ENCODE measurements at regions not wholly inside any gene's neighbourhood (a gene's known extent, or its start where the extent isn't known, plus 50 kb on each side); places are given as distances from the start of the nearest gene placed in this dataset.

GRCh38 chr4:183014361-183015084 lies 84.5 kb upstream of the WWC2 start:
- no peaks in the 10 kb centered on the region for H4K20me1 ChIP-seq (ENCODE audit: insufficient read depth)

GRCh38 chr4:183013730-183014002 lies 85.4 kb upstream of the WWC2 start:
- Histone ChIP-seq H4K20me1 (ENCODE audit: insufficient read depth) (no peaks in the 10 kb centered on the region), H3K27ac (ENCODE audit: low read length) (no peak overlapping the region), H3K9ac (ENCODE audit: low read length) (no peak overlapping the region), H3K4me3 (ENCODE audit: low read length) (no peak overlapping the region), H3K9me2 (ENCODE audit: insufficient read depth, low read length) (no peaks in the 10 kb centered on the region), H3F3A (ENCODE audit: insufficient read depth, low read length, poor library complexity, severe bottlenecking) (no peaks in the 10 kb centered on the region), H3K4me2 (ENCODE audit: low read length) (no peak overlapping the region), H3K79me2 (replicated peaks; ENCODE audit: insufficient read depth, low read length) (no peaks in the 10 kb centered on the region), H2AFZ (ENCODE audit: low read depth, low read length) (no peak overlapping the region), H3K27me3 (ENCODE audit: insufficient read depth, low read depth, low read length) (no peaks in the 10 kb centered on the region), H3K36me3 (ENCODE audit: insufficient read depth, low read length) (no peaks in the 10 kb centered on the region), H3K9me3 (ENCODE audit: low read length) (no peaks in the 10 kb centered on the region)
- no peak for TF ChIP-seq MXI1 (conservative IDR thresholded peaks at IDR 0.05; ENCODE audit: poor library complexity, severe bottlenecking)

More at GRCh38 chr4:183014361-183015084, 84.5 kb upstream of the WWC2 start:
- H2AFZ ChIP-seq (ENCODE audit: low read depth, low read length) = no peak overlapping the region
- H3K36me3 ChIP-seq (ENCODE audit: insufficient read depth, low read length) = no peaks in the 10 kb centered on the region
- H3K27ac ChIP-seq (ENCODE audit: low read length) = no peak overlapping the region
- H3F3A ChIP-seq (ENCODE audit: insufficient read depth, low read length, poor library complexity, severe bottlenecking) = no peaks in the 10 kb centered on the region
- no peaks in the 10 kb centered on the region for H3K9me2 ChIP-seq (ENCODE audit: insufficient read depth, low read length)
- no peak overlapping the region for H3K9ac ChIP-seq (ENCODE audit: low read length)
- no peak overlapping the region for H3K4me2 ChIP-seq (ENCODE audit: low read length)
- no peaks in the 10 kb centered on the region for H3K27me3 ChIP-seq (ENCODE audit: insufficient read depth, low read depth, low read length)
- no peaks in the 10 kb centered on the region for H3K9me3 ChIP-seq (ENCODE audit: low read length)
- no peak for TF ChIP-seq POLR2AphosphoS5 (IDR thresholded peaks at IDR 0.05)
- TF ChIP-seq REST (IDR thresholded peaks at IDR 0.05; ENCODE audit: borderline replicate concordance) = no peak
- TF ChIP-seq EP300 (conservative IDR thresholded peaks at IDR 0.05; ENCODE audit: poor library complexity, severe bottlenecking) = no peak
- no peak for TF ChIP-seq TAF1 (IDR thresholded peaks at IDR 0.05; ENCODE audit: low read depth)
- TF ChIP-seq RAD21 (conservative IDR thresholded peaks at IDR 0.05) = no peak
- no peak for TF ChIP-seq CTCF (IDR thresholded peaks at IDR 0.05; ENCODE audit: poor library complexity, severe bottlenecking)
- no peak for TF ChIP-seq EZH2 (IDR thresholded peaks at IDR 0.05; ENCODE audit: borderline replicate concordance, insufficient read depth, low read length, poor library complexity, severe bottlenecking)
- no peak overlapping the region for H3K4me3 ChIP-seq (ENCODE audit: low read length)
- H3K79me2 ChIP-seq (replicated peaks; ENCODE audit: insufficient read depth, low read length) = no peaks in the 10 kb centered on the region
